ENCODE measurements at regions not wholly inside any gene's neighbourhood (a gene's known extent, or its start where the extent isn't known, plus 50 kb on each side); places are given as distances from the start of the nearest gene placed in this dataset.

- Histone ChIP-seq H3K9me2 (replicated peaks; ENCODE audit: control insufficient read depth, low read length) (no peaks in the 10 kb centered on the region), H3K79me2 (ENCODE audit: control insufficient read depth, low read length) (no peaks in the 10 kb centered on the region), H3K4me2 (ENCODE audit: low read length) (no peak overlapping the region), H3K9me3 (ENCODE audit: control insufficient read depth, insufficient read depth, low read length) (no peaks in the 10 kb centered on the region), H3K4me1 (ENCODE audit: control insufficient read depth, low read length) (no peaks in the 10 kb centered on the region), H4K20me1 (ENCODE audit: control insufficient read depth, insufficient read depth, low read depth, low read length) (no peaks in the 10 kb centered on the region), H3K27ac (ENCODE audit: low read depth, low read length) (no peak overlapping the region), H3K27me3 (ENCODE audit: control insufficient read depth, low read length) (peaks cover 3% of the 10 kb centered on the region; the same call in 1 of the 2 replicates), H3F3A (ENCODE audit: control insufficient read depth, insufficient read depth) (no peaks in the 10 kb centered on the region), H3K4me3 (ENCODE audit: low read length) (no peak overlapping the region), H3K36me3 (ENCODE audit: control insufficient read depth, low read length) (no peaks in the 10 kb centered on the region)
- TF ChIP-seq CTCF (IDR thresholded peaks at IDR 0.05; ENCODE audit: low read depth, low read length, poor library complexity, severe bottlenecking) (no peak), EZH2phosphoT487 (IDR thresholded peaks at IDR 0.05; ENCODE audit: borderline replicate concordance, low read length) (no peak)
Measured at GRCh38 chr2:217512259-217512658, 490.5 kb downstream of the TNS1 start.

- Histone ChIP-seq H3K79me2 (ENCODE audit: control insufficient read depth, low read length) (no peaks in the 10 kb centered on the region), H3K4me3 (ENCODE audit: low read length) (no peak overlapping the region), H3K9me2 (replicated peaks; ENCODE audit: control insufficient read depth, low read length) (no peaks in the 10 kb centered on the region), H3K4me1 (ENCODE audit: control insufficient read depth, low read length) (no peaks in the 10 kb centered on the region), H3K27me3 (ENCODE audit: control insufficient read depth, low read length) (peaks cover 3% of the 10 kb centered on the region; the same call in 1 of the 2 replicates), H3K4me2 (ENCODE audit: low read length) (no peak overlapping the region), H4K20me1 (ENCODE audit: control insufficient read depth, insufficient read depth, low read depth, low read length) (no peaks in the 10 kb centered on the region), H3F3A (ENCODE audit: control insufficient read depth, insufficient read depth) (no peaks in the 10 kb centered on the region), H3K9me3 (ENCODE audit: control insufficient read depth, insufficient read depth, low read length) (no peaks in the 10 kb centered on the region), H3K27ac (ENCODE audit: low read depth, low read length) (no peak overlapping the region), H3K36me3 (ENCODE audit: control insufficient read depth, low read length) (no peaks in the 10 kb centered on the region)
- no peak for TF ChIP-seq EZH2phosphoT487 (IDR thresholded peaks at IDR 0.05; ENCODE audit: borderline replicate concordance, low read length)
- TF ChIP-seq CTCF (IDR thresholded peaks at IDR 0.05; ENCODE audit: low read depth, low read length, poor library complexity, severe bottlenecking), result no peak
Measured at GRCh38 chr2:217511850-217512249, 490.9 kb downstream of the TNS1 start.

- H3K27ac ChIP-seq (ENCODE audit: low read depth, low read length), result no peak overlapping the region
- H4K20me1 ChIP-seq (ENCODE audit: control insufficient read depth, insufficient read depth, low read depth, low read length), result no peaks in the 10 kb centered on the region
- no peak overlapping the region for H3K4me3 ChIP-seq (ENCODE audit: low read length)
- no peaks in the 10 kb centered on the region for H3K9me3 ChIP-seq (ENCODE audit: control insufficient read depth, insufficient read depth, low read length)
- H3K27me3 ChIP-seq (ENCODE audit: control insufficient read depth, low read length), result peaks cover 3% of the 10 kb centered on the region; the same call in 1 of the 2 replicates
- H3F3A ChIP-seq (ENCODE audit: control insufficient read depth, insufficient read depth), result no peaks in the 10 kb centered on the region
- H3K4me1 ChIP-seq (ENCODE audit: control insufficient read depth, low read length), result no peaks in the 10 kb centered on the region
- H3K79me2 ChIP-seq (ENCODE audit: control insufficient read depth, low read length), result no peaks in the 10 kb centered on the region
- TF ChIP-seq EZH2phosphoT487 (IDR thresholded peaks at IDR 0.05; ENCODE audit: borderline replicate concordance, low read length) (no peak), CTCF (IDR thresholded peaks at IDR 0.05; ENCODE audit: low read depth, low read length, poor library complexity, severe bottlenecking) (peak; percentile 61)
- H3K9me2 ChIP-seq (replicated peaks; ENCODE audit: control insufficient read depth, low read length), result no peaks in the 10 kb centered on the region
- no peaks in the 10 kb centered on the region for H3K36me3 ChIP-seq (ENCODE audit: control insufficient read depth, low read length)
- no peak overlapping the region for H3K4me2 ChIP-seq (ENCODE audit: low read length)
Measured at GRCh38 chr2:217510771-217511291, 492.0 kb downstream of the TNS1 start.

All from DOHH2 (cell line).